ENCODE measurements at regions not wholly inside any gene's neighbourhood (a gene's known extent, or its start where the extent isn't known, plus 50 kb on each side); places are given as distances from the start of the nearest gene placed in this dataset.
"Not testable (repeated sequence)": the region's sequence is repeated elsewhere in the genome, so short reads cannot be mapped to it uniquely, and the experiment has no call there.

DNA sequence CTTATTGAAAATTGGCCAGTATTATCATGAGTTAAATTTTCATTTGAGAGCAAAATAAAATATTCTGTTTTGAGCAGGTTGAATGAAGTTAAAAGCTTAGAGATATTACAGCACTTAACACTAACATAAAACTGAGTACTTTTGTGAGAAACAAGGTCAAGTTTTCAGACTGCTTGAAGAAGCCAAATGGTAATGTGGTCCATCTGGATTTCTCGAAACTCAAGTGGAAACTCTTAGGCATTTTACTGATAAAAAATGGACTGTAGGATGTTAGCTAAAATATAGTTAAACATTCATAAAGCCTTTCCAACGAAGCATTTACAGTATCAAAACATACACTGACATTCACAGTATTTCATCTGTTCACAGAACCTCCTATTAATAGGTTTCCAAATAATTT is 528.1 kb upstream of the SEMA3D start:
- DNase-seq (ENCODE audit: low spot score), result no peak

DNA sequence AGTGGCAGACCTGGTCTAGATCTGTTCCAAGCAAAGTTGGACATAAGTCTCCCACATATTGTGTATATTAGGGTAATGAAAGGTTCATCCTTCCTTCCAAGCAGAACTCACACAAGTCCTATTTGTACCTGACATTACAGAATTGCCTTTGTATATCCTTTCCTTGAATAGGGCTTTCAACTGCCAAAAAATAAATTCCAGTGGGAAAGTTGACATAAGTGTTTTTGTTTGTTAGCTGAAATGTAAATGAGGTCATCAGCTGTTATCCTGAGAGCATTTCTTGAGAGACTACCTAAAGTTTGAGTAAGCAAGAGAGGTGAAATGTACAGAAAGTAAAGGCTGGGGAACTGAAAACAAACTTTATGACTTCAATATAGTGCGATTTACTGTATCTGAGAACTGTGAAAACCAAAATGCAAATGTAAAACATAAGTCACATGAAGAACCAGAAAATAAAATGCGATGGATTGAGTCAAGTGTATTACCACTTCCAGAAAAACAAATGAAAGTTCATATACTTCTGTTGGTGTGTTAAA is 527.3 kb upstream of the SEMA3D start:
- no peak for DNase-seq (ENCODE audit: low spot score)

DNA sequence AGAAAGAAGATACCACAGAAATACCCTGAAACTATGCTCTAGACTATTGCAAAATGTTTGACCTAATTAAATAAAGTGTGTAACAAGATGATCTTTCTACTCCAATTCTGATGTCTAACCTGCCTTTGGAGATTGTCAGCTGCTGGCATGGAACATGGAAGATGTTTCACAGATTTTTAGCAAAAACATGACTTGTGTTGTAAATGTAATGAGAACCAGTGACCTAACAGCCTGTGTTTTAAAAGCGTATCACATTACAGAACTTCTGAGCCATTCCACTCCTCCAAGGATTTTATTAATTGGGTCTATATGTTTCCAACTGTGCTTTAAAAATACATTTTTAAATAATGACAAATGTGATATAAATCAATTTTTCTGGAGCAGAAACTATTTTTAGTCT is 526.3 kb upstream of the SEMA3D start:
- DNase-seq (ENCODE audit: low spot score), result no peak

DNA sequence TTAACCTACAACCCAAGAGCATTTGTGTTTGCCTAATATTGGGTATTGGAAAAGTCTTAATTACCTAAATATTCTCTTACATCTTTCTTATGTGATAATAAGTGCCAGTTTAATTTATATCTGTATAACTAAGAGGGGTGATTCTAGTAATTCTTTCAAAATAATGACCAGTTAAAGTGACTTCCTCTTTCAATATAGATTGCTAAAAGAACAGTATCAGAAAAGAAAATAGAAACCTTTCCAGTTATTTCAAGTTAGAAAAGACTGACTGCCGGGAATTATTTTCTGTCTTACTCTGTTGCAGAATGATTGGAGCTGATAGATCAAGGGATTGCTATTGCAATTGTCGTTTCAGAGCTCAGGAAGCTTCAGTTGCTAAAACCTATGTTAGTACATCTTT is 525.0 kb upstream of the SEMA3D start:
- DNase-seq (ENCODE audit: low spot score), result no peak

DNA sequence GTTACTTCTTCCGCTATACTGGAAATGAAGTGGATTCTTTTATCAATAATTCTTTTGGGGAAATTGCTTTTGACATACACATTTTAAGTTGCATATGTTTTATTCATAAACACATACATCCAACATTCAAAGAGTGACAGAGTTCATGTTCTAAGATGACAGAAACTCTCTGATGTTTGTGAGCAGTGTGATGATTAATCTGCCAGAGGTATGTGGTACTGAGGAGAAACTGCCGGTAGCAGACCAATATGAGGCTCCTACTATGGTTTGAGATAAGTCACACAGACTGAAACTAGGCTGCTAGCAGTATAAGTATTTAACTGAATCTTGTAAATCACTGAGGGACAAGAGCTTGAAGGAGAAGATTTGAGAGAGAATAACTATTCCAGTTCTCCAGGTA is 524.1 kb upstream of the SEMA3D start:
- no peak for DNase-seq (ENCODE audit: low spot score)

DNA sequence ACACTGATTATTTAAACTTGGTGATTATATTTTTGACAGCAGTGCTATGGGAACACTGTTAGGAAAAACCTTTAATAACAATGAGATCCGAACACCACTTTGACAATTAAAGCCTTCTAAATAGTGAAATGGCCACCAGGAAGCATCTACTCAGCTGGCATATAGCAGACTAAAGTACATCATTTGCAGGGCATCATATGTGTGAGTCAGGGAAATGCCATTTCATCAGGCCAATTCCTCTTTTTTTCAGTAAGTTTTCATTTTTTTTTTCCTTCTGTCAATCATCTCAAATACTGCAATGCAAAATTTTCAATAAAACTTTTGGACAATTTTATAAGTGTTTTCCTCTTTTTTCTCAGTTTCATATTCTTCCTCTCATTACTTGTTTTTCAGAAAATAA is 521.4 kb upstream of the SEMA3D start:
- no peak for DNase-seq (ENCODE audit: low spot score)

DNA sequence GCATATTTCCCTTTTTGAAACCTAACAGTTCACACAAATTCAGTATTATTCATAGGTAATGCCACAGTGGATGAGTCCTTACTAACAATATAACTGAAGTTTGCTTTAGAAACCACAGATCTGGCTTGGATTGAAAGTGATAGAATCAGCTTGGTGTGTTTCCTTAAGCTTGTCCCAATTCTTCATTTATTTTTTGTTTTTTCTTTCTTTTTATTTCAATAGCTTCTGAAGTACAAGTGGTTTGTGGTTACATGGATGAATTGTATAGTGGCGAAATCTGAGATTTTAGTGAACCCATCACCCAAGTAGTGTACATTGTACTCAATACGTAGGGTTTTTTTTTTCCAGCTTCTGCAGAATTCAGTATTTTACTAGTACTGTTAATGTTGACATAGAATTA is 518.2 kb upstream of the SEMA3D start:
- DNase-seq (ENCODE audit: low spot score), result no peak

DNA sequence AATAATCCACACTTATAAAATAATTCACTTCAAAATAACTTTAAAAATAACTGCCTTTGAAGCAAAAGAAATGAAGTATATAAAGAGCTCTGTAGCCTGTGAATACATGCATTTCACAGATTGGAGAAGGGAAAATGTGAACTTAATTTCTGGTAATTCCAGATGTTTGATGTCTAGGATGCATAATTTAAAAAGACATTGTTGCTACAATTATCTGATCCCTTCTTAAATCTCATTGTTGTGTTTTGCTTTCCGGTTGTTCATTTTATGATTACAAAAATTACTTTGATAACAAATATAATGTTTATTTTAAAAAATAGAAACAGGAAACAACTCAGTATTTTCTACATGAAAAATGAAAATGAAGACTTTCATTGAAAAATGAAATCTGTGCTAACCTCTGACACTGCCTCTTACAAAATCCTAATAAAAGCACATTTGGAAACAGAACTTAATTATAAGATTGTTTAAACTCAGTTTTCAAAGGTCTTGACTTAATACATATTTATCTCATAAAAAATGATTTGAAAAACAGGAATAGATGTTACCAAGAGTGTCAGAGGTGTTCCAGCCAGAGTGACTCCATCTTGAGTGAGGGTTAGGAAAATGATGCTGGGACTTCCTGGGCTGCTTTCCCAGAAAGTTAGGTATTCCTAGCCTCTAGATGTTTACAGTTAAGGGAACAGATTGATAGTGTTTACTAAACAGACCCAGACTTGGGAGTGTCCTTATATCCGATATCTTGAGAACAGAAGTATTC is 516.6 kb upstream of the SEMA3D start:
- DNase-seq (ENCODE audit: low spot score), result no peak

DNA sequence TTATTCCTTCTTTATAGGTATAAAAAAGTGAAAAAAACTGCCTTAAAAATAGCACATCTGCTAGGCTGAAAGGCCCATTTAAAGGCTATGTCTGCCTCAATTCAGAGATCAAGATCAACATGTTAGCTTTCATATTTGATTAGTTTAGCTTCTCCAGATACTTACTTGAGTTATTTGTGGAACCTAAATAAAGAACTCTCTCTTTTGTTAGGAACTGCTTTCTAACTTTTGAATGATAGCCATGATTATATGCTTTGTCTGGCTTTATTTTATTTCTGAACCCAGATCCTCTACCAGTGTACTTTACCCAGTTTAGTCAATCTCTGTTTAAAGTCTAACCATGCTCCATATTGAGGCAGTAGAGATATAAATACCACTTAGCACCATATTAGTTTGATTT is 515.5 kb upstream of the SEMA3D start:
- no peak for DNase-seq (ENCODE audit: low spot score)

DNA sequence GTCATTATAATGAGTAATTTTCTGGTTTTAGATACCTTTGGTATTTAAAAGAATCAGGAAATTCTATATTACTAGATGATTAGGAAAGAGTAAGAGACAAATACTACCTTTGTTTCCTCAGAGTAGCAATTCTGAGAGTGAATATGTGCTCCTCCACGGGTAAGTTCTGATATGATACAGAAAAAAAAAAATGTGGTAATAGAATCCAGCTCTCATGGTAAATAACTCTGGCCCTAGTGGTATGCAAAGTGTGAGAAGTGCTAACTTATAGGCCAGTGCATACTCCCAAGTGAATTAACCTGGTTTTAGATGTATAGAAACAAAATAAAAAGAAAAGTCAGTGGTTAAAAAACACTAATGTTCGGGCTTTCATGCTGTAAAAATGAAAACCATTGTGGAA is 512.6 kb upstream of the SEMA3D start:
- DNase-seq (ENCODE audit: low spot score), result no peak

DNA sequence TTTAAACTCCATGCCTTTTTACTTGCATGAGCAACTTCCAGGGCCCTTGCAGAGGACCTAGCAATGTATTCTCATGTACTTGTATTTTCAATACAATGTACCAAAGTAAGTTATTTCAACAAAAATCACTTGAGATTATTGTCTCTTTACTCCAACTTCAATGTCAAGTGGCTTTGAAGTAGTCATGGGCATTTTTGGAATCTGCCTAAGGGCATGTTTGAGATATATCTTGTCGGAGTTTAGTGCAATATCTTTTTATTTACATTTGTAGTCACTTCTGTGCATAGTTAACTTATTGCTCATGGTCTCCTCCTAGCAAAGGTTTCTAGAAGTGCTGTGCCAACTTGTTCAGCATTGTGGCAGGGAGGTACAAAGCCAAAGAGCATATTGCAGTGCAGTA is 508.7 kb upstream of the SEMA3D start:
- DNase-seq (ENCODE audit: low spot score), result no peak

DNA sequence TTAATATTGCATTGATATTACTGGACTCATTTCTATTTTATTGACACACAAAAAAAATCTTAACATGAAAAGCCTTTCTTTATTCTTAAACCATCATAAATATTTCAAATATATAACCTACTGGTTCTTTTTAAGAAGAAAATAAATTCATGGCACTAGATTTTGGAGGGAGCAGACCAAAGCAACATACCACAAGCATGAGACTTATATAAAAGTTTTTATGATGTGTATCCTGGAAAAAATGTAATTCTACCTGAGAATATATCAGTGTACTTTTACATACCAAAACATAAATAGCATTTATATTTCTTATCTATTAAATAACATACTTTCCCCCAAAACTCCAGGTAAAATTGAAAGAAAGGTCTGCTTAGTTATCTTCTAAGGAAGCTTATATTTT is 508.2 kb upstream of the SEMA3D start:
- no peak for DNase-seq (ENCODE audit: low spot score)

DNA sequence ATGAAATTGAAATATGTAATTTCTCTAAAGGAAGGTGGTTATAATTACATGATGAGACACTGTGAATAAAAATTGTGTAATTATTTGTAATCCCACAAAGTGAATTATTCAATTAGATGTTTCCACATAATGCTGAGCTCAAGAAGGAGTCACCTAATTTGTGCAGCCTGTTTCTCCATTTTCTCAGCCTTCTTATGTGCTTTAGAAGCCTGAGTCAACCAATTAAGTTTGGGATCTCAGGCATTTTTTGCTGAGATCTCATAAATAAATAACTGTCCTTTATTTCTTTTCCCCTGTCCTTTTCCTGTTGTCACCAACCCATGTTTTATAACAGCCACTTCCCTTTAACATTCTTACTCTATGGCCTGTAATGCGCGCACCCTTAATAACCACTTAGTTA is 506.5 kb upstream of the SEMA3D start:
- DNase-seq (ENCODE audit: low spot score), result no peak

DNA sequence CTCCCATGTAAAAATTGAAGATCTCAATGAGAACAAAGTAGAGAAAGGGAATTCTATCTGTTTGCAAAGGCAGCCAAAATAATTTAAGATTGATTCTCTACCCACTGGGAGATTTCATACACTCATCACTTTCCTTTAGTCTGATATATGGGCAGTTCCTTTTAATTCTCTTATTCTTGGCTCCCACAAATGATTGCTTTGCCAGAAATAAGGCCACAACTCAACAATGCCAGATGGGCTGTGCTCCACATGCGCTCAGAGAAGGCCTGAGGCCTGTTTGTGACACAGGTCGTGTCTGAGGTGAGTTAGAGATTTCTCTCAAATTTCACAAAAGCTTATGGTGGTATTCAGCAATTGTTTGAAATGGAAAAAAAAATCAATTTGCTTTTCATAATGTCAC is 501.9 kb upstream of the SEMA3D start:
- no peak for DNase-seq (ENCODE audit: low spot score)

DNA sequence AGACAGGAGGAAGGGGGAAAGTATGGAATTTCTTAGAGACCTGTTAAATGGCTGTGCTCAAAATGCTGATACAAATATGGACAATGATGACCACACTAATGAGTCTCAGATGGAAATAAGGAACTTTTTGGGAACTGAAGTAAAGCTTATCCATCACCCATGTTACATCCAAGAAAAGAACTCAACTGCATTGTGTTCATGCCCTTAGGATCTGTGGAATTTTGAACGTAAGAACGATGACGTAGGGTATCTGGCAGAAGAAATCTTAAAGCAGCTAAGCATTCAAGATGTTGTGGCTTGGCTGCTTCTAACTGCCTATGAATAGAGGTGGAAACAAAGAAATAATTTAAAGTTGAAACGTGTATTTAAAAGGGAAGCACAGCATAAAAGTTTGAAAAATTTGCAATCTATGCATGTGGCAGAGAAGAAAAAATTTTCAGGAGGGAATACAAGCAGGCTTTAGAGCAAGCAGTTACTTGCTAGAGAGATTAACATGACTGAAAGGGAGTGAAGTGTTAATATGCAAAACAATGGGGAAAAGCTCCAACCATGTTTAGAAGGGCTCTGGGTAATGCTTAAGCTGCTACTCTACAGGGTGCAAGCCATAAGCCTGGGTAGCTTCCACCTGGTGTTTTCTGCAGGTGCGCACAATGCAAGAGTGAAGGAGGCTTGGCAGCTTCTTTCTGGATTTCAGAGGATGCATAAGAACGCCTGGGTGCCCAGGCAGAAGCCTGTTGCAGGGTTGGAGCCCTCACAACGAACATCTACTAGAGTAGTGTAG is 499.7 kb upstream of the SEMA3D start:
- DNase-seq (ENCODE audit: low spot score), result no peak

DNA sequence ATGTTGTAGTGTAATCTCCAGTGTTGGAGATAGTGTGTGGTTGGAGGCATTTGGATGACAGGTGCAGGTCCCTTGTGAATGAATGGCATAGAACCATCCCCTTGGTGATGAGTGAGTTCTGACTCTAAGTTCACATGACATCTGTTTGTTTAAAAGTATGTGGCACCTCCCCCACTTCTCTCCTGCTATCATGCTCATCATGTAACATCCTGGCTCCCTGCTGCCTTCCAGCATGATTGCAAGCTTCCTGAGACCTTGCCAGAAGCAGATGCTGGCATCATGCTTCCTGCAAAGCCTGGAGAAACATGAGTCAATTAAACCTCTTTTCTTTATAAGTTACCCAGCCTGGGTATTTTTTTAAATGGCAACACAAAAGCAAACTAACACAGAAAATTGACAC is 499.0 kb upstream of the SEMA3D start:
- DNase-seq (ENCODE audit: low spot score), result no peak

DNA sequence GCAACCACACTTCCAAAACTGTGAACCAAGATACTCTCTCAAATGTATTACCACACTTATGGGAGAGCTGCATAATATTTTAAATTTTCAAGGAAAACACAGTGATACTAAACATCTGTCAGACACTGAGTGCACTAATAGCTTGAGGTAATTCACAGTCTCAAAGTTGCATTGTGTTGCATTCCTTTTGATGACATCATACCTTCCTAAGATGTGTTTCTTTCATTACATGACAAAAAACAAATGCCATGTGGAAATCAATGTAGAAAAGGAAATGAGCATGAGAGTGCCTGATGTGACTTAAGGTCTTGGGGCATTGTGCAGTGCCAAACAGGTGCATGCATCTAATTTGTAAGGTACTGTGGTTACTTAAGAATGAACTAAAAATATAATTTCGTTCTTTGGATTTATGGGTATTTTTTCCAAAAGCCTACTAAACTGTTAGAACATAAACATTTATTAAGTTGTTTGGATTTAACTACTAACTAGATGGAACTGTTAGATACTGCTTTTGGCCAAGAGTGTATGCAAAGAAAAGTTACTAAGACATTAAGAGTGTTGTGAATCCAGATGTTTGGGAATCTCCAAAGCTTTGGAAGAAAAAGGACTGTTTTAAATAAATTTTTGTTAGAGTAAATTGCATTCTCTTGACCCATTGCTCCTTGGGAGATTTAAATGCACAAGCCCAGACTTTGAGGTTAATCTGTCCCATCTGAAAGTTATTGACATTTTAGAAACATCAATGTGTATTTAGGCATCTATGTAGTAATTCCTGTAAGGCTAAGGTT is 496.2 kb upstream of the SEMA3D start:
- no peak for DNase-seq (ENCODE audit: low spot score)

DNA sequence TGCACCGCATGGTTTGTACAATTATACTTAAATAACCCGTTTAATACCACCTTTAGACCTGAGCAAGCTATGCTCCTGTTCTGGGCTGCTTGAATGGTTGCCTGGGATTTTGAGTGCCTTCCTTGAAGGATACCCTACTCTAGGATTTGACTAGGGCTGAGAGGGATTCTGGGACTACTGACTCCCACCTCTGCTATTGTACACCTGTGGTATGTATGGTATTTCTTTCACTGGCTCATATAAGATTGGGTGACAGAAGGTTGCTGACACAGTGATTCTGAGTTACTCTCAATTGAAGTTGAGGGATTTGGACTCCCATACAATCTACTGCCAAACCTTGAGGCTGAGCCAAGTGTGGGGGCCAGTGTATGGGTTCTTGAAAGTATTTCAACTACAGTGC is 494.4 kb upstream of the SEMA3D start:
- DNase-seq (ENCODE audit: low spot score), result no peak

DNA sequence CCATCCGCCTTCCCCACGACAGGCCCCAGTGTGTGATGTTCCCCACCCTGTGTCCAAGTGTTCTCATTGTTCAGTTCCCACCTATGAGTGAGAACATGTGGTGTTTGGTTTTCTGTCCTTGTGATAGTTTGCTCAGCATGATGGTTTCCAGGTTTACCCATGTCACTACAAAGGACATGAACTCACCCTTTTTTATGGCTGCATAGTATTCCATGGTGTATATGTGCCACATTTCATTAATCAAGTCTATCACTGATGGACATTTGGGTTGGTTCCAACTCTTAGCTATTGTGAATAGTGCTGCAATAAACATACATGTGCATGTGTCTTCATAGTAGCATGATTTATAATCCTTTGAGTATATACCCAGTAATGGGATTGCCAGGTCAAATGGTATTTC is 488.2 kb upstream of the SEMA3D start:
- not testable (repeated sequence) for DNase-seq (ENCODE audit: low spot score)

DNA sequence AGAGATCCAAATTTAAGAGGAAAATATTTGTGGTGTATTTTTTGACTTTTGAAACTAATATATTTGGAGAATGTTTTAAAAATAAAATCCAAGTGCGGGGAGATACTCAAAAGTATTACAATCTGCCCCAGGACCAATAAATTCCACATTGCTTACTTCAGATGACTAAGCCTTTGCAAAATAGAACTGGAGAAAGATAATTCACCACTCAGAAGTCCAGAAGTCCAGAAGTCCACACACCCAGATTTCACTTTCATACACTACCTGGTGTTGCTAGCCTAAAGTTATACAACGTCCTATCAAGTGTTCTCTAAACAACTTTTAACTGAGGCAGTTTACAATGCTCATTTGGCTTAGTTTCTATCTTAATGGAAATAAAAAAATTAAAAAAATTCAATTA is 487.0 kb upstream of the SEMA3D start:
- no peak for DNase-seq (ENCODE audit: low spot score)

DNA sequence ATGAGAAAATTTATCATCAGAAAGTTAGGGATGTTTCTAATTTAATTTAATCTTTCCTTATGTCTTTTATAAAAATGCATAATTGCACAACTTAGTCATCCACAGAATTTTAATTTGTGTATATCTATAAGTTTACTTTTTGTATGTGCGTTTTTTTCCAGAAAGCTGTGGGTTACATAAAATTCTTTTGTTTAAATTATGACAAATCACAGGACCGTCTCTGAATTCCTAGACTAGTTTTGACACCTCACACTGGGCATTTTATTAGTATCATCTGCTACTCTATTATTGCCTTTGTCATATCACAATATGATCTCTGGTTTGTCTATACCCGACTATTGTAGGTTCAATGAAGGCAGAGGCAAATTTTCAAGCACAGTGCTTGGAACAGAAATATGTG is 482.4 kb upstream of the SEMA3D start:
- no peak for DNase-seq (ENCODE audit: low spot score)

DNA sequence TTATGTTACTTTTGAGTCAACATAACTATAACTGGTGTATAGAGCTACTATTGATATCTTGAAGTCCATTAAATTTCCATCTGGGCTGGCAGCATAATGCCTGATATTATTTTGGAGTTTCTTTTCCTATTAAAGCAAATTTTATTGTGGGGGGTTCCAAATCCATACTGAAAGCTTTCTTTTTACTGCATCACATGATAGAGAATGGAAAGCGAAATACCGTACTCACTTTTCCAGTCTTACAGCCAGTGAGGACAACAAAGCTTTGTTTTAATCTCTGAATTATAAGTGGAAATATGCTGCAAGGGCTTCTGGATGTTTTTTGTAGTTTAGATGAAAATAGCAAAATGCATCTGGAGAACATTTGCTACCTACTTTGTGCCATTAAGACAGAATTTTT is 477.5 kb upstream of the SEMA3D start:
- DNase-seq (ENCODE audit: low spot score), result no peak

DNA sequence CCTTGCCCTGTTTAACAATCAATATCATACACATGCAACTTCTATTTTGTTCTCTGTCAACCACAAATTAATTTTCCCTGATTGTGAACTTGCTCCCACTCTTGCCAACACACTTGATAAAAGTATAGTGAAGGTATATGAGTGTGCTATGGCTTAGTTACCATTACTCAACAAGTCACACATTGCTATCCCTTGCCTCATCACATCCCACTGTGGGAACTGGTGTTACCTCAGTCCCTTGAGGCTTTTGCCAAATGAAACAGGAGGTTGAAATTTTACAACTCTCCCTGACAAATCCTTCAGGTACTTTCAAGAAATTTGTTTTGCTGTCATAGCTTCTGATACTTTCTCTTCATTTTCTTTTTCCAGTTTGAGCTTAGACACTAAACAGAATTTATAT is 472.5 kb upstream of the SEMA3D start:
- no peak for DNase-seq (ENCODE audit: low spot score)

Data from putamen (tissue), 1 donor.